ENCODE measurements at regions not wholly inside any gene's neighbourhood (a gene's known extent, or its start where the extent isn't known, plus 50 kb on each side); places are given as distances from the start of the nearest gene placed in this dataset.

GRCh38 chr12:58588770-58589169 is 331.5 kb downstream of the LRIG3 start:
- Histone ChIP-seq H3K9me3 (ENCODE audit: control insufficient read depth, insufficient read depth, low read length) (no peaks in the 10 kb centered on the region), H3K4me3 (ENCODE audit: low read depth, low read length) (no peak overlapping the region), H3K27ac (ENCODE audit: low read depth, low read length) (no peak overlapping the region), H3K27me3 (ENCODE audit: control insufficient read depth, insufficient read depth, low read length) (no peaks in the 10 kb centered on the region)
- ChIA-PET CTCF (interaction anchor here (0.7 to 0.9 kb wide), 2 partner anchors 48 to 51 kb away, joined by 3 read pairs; no protein-coding TSS in a partner anchor), POLR2A (no interaction called here)
- DNase-seq (ENCODE audit: low read depth, low spot score) = no peak
- TF ChIP-seq CTCF (IDR thresholded peaks at IDR 0.05; ENCODE audit: low read depth, low read length) = no peak

GRCh38 chr12:58592475-58593207 is 327.7 kb downstream of the LRIG3 start:
- H3K27ac ChIP-seq (ENCODE audit: low read depth, low read length) = no peak overlapping the region
- no peak for DNase-seq (ENCODE audit: low read depth, low spot score)
- H3K4me3 ChIP-seq (ENCODE audit: low read depth, low read length) = no peak overlapping the region
- ChIA-PET CTCF (no interaction called here), POLR2A (interaction anchor here (0.6 kb wide), 1 partner anchor 218 kb away, joined by 6 read pairs; no protein-coding TSS in a partner anchor)
- H3K9me3 ChIP-seq (ENCODE audit: control insufficient read depth, insufficient read depth, low read length) = no peaks in the 10 kb centered on the region
- TF ChIP-seq CTCF (IDR thresholded peaks at IDR 0.05; ENCODE audit: low read depth, low read length) = no peak
- no peaks in the 10 kb centered on the region for H3K27me3 ChIP-seq (ENCODE audit: control insufficient read depth, insufficient read depth, low read length)

- TF ChIP-seq CTCF (IDR thresholded peaks at IDR 0.05; ENCODE audit: low read depth, low read length) = no peak
- no peaks in the 10 kb centered on the region for H3K9me3 ChIP-seq (ENCODE audit: control insufficient read depth, insufficient read depth, low read length)
- H3K4me3 ChIP-seq (ENCODE audit: low read depth, low read length) = no peak overlapping the region
- no peaks in the 10 kb centered on the region for H3K27me3 ChIP-seq (ENCODE audit: control insufficient read depth, insufficient read depth, low read length)
- ChIA-PET CTCF (no interaction called here), POLR2A (no interaction called here)
- DNase-seq (ENCODE audit: low read depth, low spot score) = no peak
- H3K27ac ChIP-seq (ENCODE audit: low read depth, low read length) = no peak overlapping the region
These were observed 326.6 kb downstream of the LRIG3 start for GRCh38 chr12:58593557-58594304.

- no peak for DNase-seq (ENCODE audit: low read depth, low spot score)
- ChIA-PET POLR2A (no interaction called here), CTCF (no interaction called here)
- TF ChIP-seq CTCF (IDR thresholded peaks at IDR 0.05; ENCODE audit: low read depth, low read length) = no peak
- Histone ChIP-seq H3K9me3 (ENCODE audit: control insufficient read depth, insufficient read depth, low read length) (no peaks in the 10 kb centered on the region), H3K4me3 (ENCODE audit: low read depth, low read length) (no peak overlapping the region), H3K27me3 (ENCODE audit: control insufficient read depth, insufficient read depth, low read length) (no peaks in the 10 kb centered on the region), H3K27ac (ENCODE audit: low read depth, low read length) (no peak overlapping the region)
These were observed 323.9 kb downstream of the LRIG3 start for GRCh38 chr12:58596381-58596780.

- CTCF ChIA-PET = no interaction called here
- POLR2A ChIA-PET = no interaction called here
These were observed 318.8 kb downstream of the LRIG3 start for GRCh38 chr12:58601529-58601928.

More at GRCh38 chr12:58601529-58601928, 318.8 kb downstream of the LRIG3 start:
- Histone ChIP-seq H3K9me3 (ENCODE audit: control insufficient read depth, insufficient read depth, low read length) (no peaks in the 10 kb centered on the region), H3K27ac (ENCODE audit: low read depth, low read length) (no peak overlapping the region), H3K27me3 (ENCODE audit: control insufficient read depth, insufficient read depth, low read length) (no peaks in the 10 kb centered on the region), H3K4me3 (ENCODE audit: low read depth, low read length) (no peak overlapping the region)
- DNase-seq (ENCODE audit: low read depth, low spot score) = no peak
- no peak for TF ChIP-seq CTCF (IDR thresholded peaks at IDR 0.05; ENCODE audit: low read depth, low read length)
